KBM-7 (cell line): ENCODE measurements at regions not wholly inside any gene's neighbourhood (a gene's known extent, or its start where the extent isn't known, plus 50 kb on each side); places are given as distances from the start of the nearest gene placed in this dataset.

ENCODE experiments used
- DNase-seq: peaks from one replicate; pipeline ENCODE4 v3.0.0-alpha.2; 2015
- in situ Hi-C: fragments of 300-500 bp; cut with MboI; formaldehyde crosslinking; loops from 2 replicates; pipeline ENCODE4 v1.14.3; 2020; ENCODE audit warnings: low sequenced_read_pairs, low pct_unique_long_range_greater_than_20kb, mixed read lengths

GRCh38 chr4:56213543-56213942 lies 173.7 kb downstream of the AASDH start:
- in situ Hi-C loops: no loop called here
- no peak for DNase-seq

GRCh38 chr4:56212774-56213173 lies 174.5 kb downstream of the AASDH start:
- DNase-seq: no peak
- in situ Hi-C loops: no loop called here

- in situ Hi-C loops: no loop called here
- DNase-seq: no peak
These were observed 176.1 kb downstream of the AASDH start for GRCh38 chr4:56211202-56211601.

GRCh38 chr4:56210397-56210796 lies 176.9 kb downstream of the AASDH start:
- in situ Hi-C loops: no loop called here
- DNase-seq: no peak

GRCh38 chr4:56209767-56210166 lies 177.5 kb downstream of the AASDH start:
- no peak for DNase-seq
- in situ Hi-C loops: no loop called here

GRCh38 chr4:56208103-56208502 lies 179.2 kb downstream of the AASDH start:
- in situ Hi-C loops: no loop called here
- DNase-seq: no peak

- in situ Hi-C loops: no loop called here
These were observed 181.0 kb downstream of the AASDH start for GRCh38 chr4:56206258-56206657.

GRCh38 chr4:56200275-56200674 lies 187.0 kb downstream of the AASDH start:
- in situ Hi-C loops: no loop called here
- DNase-seq: no peak

More at GRCh38 chr4:56206258-56206657, 181.0 kb downstream of the AASDH start:
- no peak for DNase-seq

GRCh38 chr4:56198265-56198664 lies 189.0 kb downstream of the AASDH start:
- DNase-seq: no peak
- in situ Hi-C loops: no loop called here

- in situ Hi-C loops: no loop called here
- no peak for DNase-seq
These were observed 189.9 kb downstream of the AASDH start for GRCh38 chr4:56197387-56197786.

- in situ Hi-C loops: no loop called here
- no peak for DNase-seq
These were observed 192.3 kb downstream of the AASDH start for GRCh38 chr4:56195025-56195424.

- in situ Hi-C loops: no loop called here
- DNase-seq: no peak
These were observed 195.8 kb downstream of the AASDH start for GRCh38 chr4:56191534-56191933.

- no peak for DNase-seq
- in situ Hi-C loops: no loop called here
These were observed 199.6 kb downstream of the AASDH start for GRCh38 chr4:56187688-56188087.

- in situ Hi-C loops: no loop called here
- DNase-seq: no peak
These were observed 200.3 kb downstream of the AASDH start for GRCh38 chr4:56186808-56187523.

GRCh38 chr4:56185901-56186300 lies 201.4 kb downstream of the AASDH start:
- in situ Hi-C loops: no loop called here
- DNase-seq: no peak

GRCh38 chr4:56184214-56184613 lies 203.1 kb downstream of the AASDH start:
- no peak for DNase-seq
- in situ Hi-C loops: no loop called here

GRCh38 chr4:56183344-56183959 lies 203.8 kb downstream of the AASDH start:
- DNase-seq: peak; percentile 16
- in situ Hi-C loops: no loop called here

GRCh38 chr4:56182356-56182755 lies 204.9 kb downstream of the AASDH start:
- in situ Hi-C loops: no loop called here
- no peak for DNase-seq

- DNase-seq: peak; percentile 92
- in situ Hi-C loops: no loop called here
These were observed 205.9 kb downstream of the AASDH start for GRCh38 chr4:56181140-56181953.

GRCh38 chr4:56169061-56169460 lies 218.2 kb downstream of the AASDH start:
- no peak for DNase-seq
- in situ Hi-C loops: no loop called here
